ENCODE measurements at regions not wholly inside any gene's neighbourhood (a gene's known extent, or its start where the extent isn't known, plus 50 kb on each side); places are given as distances from the start of the nearest gene placed in this dataset.
"Not testable (repeated sequence)": the region's sequence is repeated elsewhere in the genome, so short reads cannot be mapped to it uniquely, and the experiment has no call there.

GRCh38 chr10:4170181-4170580 lies 385.2 kb upstream of the KLF6 start:
- no peak for DNase-seq (ENCODE audit: low read depth, low spot score)

- no peak for DNase-seq (ENCODE audit: low read depth, low spot score)
These were observed 384.4 kb upstream of the KLF6 start for GRCh38 chr10:4169448-4169847.

GRCh38 chr10:4167216-4167615 lies 382.2 kb upstream of the KLF6 start:
- DNase-seq (ENCODE audit: low read depth, low spot score): no peak

- DNase-seq (ENCODE audit: low read depth, low spot score): no peak
These were observed 377.7 kb upstream of the KLF6 start for GRCh38 chr10:4162571-4163286.

GRCh38 chr10:4159173-4159572 lies 374.2 kb upstream of the KLF6 start:
- no peak for DNase-seq (ENCODE audit: low read depth, low spot score)

GRCh38 chr10:4154191-4154715 lies 369.2 kb upstream of the KLF6 start:
- no peak for DNase-seq (ENCODE audit: low read depth, low spot score)

GRCh38 chr10:4151466-4151865 lies 366.5 kb upstream of the KLF6 start:
- DNase-seq (ENCODE audit: low read depth, low spot score): no peak

- no peak for DNase-seq (ENCODE audit: low read depth, low spot score)
These were observed 365.7 kb upstream of the KLF6 start for GRCh38 chr10:4150676-4151075.

GRCh38 chr10:4149460-4149859 lies 364.5 kb upstream of the KLF6 start:
- not testable (repeated sequence) for DNase-seq (ENCODE audit: low read depth, low spot score)

- no peak for DNase-seq (ENCODE audit: low read depth, low spot score)
These were observed 362.2 kb upstream of the KLF6 start for GRCh38 chr10:4147245-4147644.

- DNase-seq (ENCODE audit: low read depth, low spot score): no peak
These were observed 359.8 kb upstream of the KLF6 start for GRCh38 chr10:4144817-4145216.

GRCh38 chr10:4141471-4141870 lies 356.5 kb upstream of the KLF6 start:
- no peak for DNase-seq (ENCODE audit: low read depth, low spot score)

- no peak for DNase-seq (ENCODE audit: low read depth, low spot score)
These were observed 353.2 kb upstream of the KLF6 start for GRCh38 chr10:4138146-4138721.

GRCh38 chr10:4137299-4137698 lies 352.3 kb upstream of the KLF6 start:
- DNase-seq (ENCODE audit: low read depth, low spot score): no peak

GRCh38 chr10:4136121-4136520 lies 351.1 kb upstream of the KLF6 start:
- DNase-seq (ENCODE audit: low read depth, low spot score): no peak

- no peak for DNase-seq (ENCODE audit: low read depth, low spot score)
These were observed 347.2 kb upstream of the KLF6 start for GRCh38 chr10:4132216-4132556.

GRCh38 chr10:4131407-4132215 lies 346.6 kb upstream of the KLF6 start:
- DNase-seq (ENCODE audit: low read depth, low spot score): no peak

GRCh38 chr10:4130685-4131084 lies 345.7 kb upstream of the KLF6 start:
- DNase-seq (ENCODE audit: low read depth, low spot score): no peak

- no peak for DNase-seq (ENCODE audit: low read depth, low spot score)
These were observed 345.0 kb upstream of the KLF6 start for GRCh38 chr10:4129866-4130477.

- DNase-seq (ENCODE audit: low read depth, low spot score): no peak
These were observed 342.7 kb upstream of the KLF6 start for GRCh38 chr10:4127518-4128315.

GRCh38 chr10:4125776-4126175 lies 340.8 kb upstream of the KLF6 start:
- DNase-seq (ENCODE audit: low read depth, low spot score): no peak

All from activated naive CD8-positive, alpha-beta T cell treated with anti-CD3 and anti-CD28 coated beads, Interleukin-2, amount 50 U/mL, for 16 hours (primary cell).